HFF-Myc (cell line): ENCODE measurements at regions not wholly inside any gene's neighbourhood (a gene's known extent, or its start where the extent isn't known, plus 50 kb on each side); places are given as distances from the start of the nearest gene placed in this dataset.

Experiments
- DNase-seq: peaks from one replicate; pipeline ENCODE4 v3.0.0-alpha.2; 2011; ENCODE audit warnings: low read depth; ENCODE audit errors: extremely low read depth
- H3K4me3 ChIP-seq: replicated peaks from 2 replicates; pipeline ENCODE4 v1.5.1; 2011; ENCODE audit warnings: low read depth, mild to moderate bottlenecking, control low read depth, low read length
- TF ChIP-seq, protein P1 (sequence below): IDR thresholded peaks from 2 replicates; pipeline ENCODE4 v1.5.1; 2012; ENCODE audit warnings: mild to moderate bottlenecking, low read depth, low read length, control low read depth; ENCODE audit errors: missing control alignments

- no peak overlapping the region for H3K4me3 ChIP-seq
- TF ChIP-seq, protein P1, sequence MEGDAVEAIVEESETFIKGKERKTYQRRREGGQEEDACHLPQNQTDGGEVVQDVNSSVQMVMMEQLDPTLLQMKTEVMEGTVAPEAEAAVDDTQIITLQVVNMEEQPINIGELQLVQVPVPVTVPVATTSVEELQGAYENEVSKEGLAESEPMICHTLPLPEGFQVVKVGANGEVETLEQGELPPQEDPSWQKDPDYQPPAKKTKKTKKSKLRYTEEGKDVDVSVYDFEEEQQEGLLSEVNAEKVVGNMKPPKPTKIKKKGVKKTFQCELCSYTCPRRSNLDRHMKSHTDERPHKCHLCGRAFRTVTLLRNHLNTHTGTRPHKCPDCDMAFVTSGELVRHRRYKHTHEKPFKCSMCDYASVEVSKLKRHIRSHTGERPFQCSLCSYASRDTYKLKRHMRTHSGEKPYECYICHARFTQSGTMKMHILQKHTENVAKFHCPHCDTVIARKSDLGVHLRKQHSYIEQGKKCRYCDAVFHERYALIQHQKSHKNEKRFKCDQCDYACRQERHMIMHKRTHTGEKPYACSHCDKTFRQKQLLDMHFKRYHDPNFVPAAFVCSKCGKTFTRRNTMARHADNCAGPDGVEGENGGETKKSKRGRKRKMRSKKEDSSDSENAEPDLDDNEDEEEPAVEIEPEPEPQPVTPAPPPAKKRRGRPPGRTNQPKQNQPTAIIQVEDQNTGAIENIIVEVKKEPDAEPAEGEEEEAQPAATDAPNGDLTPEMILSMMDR: no peak
- no peak for DNase-seq
These were observed 84.2 kb upstream of the ASAP2 start for GRCh38 chr2:9122367-9122766.

DNA sequence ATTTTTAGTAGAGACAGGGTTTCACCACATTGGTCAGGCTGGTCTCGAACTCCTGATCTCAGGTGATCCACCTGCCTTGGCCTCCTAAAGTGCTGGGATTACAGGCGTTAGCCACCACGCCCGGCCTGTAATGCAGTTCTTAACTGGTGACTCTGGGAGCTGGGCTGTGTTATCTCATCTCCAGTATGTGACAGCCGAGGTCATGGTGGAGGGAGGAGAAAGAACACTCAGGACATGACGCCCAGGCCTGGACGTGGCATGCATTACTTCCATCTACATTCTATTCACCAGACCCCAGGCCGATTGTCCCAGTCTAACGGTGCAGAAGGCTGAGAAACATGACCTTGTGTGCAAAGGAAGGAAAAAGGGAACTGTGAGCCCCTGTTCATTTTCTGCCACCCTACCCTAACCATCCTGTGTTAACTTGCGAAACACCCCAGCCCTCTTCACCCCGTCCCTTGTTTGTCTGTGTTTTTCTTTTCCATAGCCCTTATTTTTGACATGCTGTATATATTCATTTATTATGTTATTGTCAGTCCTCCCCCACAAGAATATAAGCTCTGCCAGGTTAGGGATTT lies 88.1 kb upstream of the ASAP2 start:
- no peak overlapping the region for H3K4me3 ChIP-seq
- TF ChIP-seq, protein P1: no peak
- no peak for DNase-seq

DNA sequence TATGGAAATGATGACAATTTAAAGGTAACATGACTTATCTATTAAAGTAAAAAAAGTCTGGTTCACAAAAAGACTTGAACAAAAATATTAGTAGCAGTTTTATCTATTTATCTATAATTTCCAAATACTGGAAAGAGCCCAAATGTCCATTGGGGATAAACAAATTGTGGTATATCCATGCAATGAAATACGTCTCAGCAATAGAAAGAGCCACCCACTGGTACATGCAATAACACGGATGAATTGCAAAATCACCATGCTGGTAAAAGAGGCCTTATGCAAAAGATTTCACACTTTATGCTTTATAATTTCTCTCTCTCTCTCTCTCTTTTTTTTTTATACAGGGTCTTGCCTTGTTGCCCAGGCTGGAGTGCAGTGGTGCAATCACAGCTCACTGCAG lies 91.4 kb upstream of the ASAP2 start:
- no peak for DNase-seq
- TF ChIP-seq, protein P1: no peak
- no peak overlapping the region for H3K4me3 ChIP-seq

- TF ChIP-seq, protein P1: no peak
- DNase-seq: no peak
- H3K4me3 ChIP-seq: no peak overlapping the region
These were observed 92.2 kb upstream of the ASAP2 start for GRCh38 chr2:9114458-9114857.

- TF ChIP-seq, protein P1: no peak
- no peak for DNase-seq
- no peak overlapping the region for H3K4me3 ChIP-seq
These were observed 92.7 kb upstream of the ASAP2 start for GRCh38 chr2:9113916-9114315.

DNA sequence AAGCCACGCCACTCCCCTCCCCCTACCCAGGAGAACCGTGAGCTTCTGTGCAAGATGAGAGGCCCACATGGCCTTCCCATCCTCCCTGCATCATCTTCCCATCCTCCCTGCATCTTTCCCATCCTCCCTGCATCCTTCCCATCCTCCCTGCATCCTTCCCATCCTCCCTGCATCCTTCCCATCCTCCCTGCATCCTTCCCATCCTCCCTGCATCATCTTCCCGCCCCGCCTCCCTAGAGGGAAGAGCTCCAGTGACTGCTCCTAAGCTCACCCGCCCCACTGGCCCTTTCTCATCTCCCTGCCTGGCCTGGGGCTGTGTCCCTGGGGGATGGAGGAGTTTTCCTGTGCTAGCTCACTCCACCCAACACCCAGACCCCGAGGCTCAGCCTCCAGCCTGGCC lies 93.3 kb upstream of the ASAP2 start:
- no peak overlapping the region for H3K4me3 ChIP-seq
- TF ChIP-seq, protein P1: no peak
- no peak for DNase-seq

GRCh38 chr2:9112079-9112721 lies 94.4 kb upstream of the ASAP2 start:
- DNase-seq: peak; percentile 51
- TF ChIP-seq, protein P1: no peak
- no peak overlapping the region for H3K4me3 ChIP-seq
